Astrocyte (in vitro differentiated cells and primary cell): ENCODE measurements at regions not wholly inside any gene's neighbourhood (a gene's known extent, or its start where the extent isn't known, plus 50 kb on each side); places are given as distances from the start of the nearest gene placed in this dataset.

Experiments used
- DNase-seq: peaks from one replicate; pipeline ENCODE4 v3.0.0-alpha.2; 2010; ENCODE audit warnings: low read depth
- FAIRE-seq: peaks from 2 replicates; lab custom pipeline; 2011; peaks lifted over from hg19 to GRCh38; lab: Jason Lieb, UNC
- H2AFZ ChIP-seq: 2 replicates; pipeline ENCODE4 v1.6.0; 2012; ENCODE audit warnings: low read depth, low read length, inconsistent platforms
- H3K27ac ChIP-seq: 2 replicates; pipeline ENCODE4 v1.5.1; 2011; ENCODE audit warnings: low read depth, low read length, inconsistent platforms
- H3K27me3 ChIP-seq: 2 replicates; pipeline ENCODE4 v1.6.0; 2011; ENCODE audit warnings: low read length, inconsistent platforms; ENCODE audit not compliant: insufficient read depth
- H3K36me3 ChIP-seq: 2 replicates; pipeline ENCODE4 v1.5.1; 2011; ENCODE audit warnings: low read length, inconsistent platforms; ENCODE audit not compliant: insufficient read depth
- H3K4me1 ChIP-seq: 2 replicates; pipeline ENCODE4 v1.5.1; 2011; ENCODE audit warnings: low read length, inconsistent platforms; ENCODE audit not compliant: insufficient read depth
- H3K4me2 ChIP-seq: 2 replicates; pipeline ENCODE4 v1.6.0; 2012; ENCODE audit warnings: low read length, inconsistent platforms
- H3K4me3 ChIP-seq: 2 replicates; pipeline ENCODE4 v1.5.1; 2011; ENCODE audit warnings: low read depth, mild to moderate bottlenecking, low read length, inconsistent platforms; ENCODE audit not compliant: insufficient read depth
- H3K79me2 ChIP-seq: 2 replicates; pipeline ENCODE4 v1.6.0; 2012; ENCODE audit warnings: mild to moderate bottlenecking, low read length, inconsistent platforms; ENCODE audit not compliant: insufficient read depth
- H3K9ac ChIP-seq: 2 replicates; pipeline ENCODE4 v1.6.0; 2012; ENCODE audit warnings: mild to moderate bottlenecking, low read length, inconsistent platforms
- H3K9me3 ChIP-seq: 2 replicates; pipeline ENCODE4 v1.5.1; 2012; ENCODE audit warnings: low read depth, mild to moderate bottlenecking, low read length, inconsistent platforms; ENCODE audit not compliant: insufficient read depth
- H4K20me1 ChIP-seq: 2 replicates; pipeline ENCODE4 v1.6.0; 2012; ENCODE audit warnings: low read length, inconsistent platforms; ENCODE audit not compliant: insufficient read depth
- H3K27ac Mint-ChIP-seq: one replicate; pipeline ENCODE4 v1.8.0; 2021; ENCODE audit warnings: mild to moderate bottlenecking, mixed read lengths; ENCODE audit not compliant: unreplicated experiment
- H3K27me3 Mint-ChIP-seq: one replicate; pipeline ENCODE4 v1.8.0; 2021; ENCODE audit warnings: low read depth, mixed read lengths; ENCODE audit not compliant: unreplicated experiment
- H3K36me3 Mint-ChIP-seq: one replicate; pipeline ENCODE4 v1.8.0; 2021; ENCODE audit warnings: low read depth, mixed read lengths; ENCODE audit not compliant: unreplicated experiment
- H3K4me1 Mint-ChIP-seq: one replicate; pipeline ENCODE4 v1.8.0; 2021; ENCODE audit warnings: low read depth, mixed read lengths; ENCODE audit not compliant: unreplicated experiment
- H3K4me3 Mint-ChIP-seq: one replicate; pipeline ENCODE4 v1.8.0; 2021; ENCODE audit warnings: mild to moderate bottlenecking, moderate library complexity, mixed read lengths; ENCODE audit not compliant: unreplicated experiment
- H3K9me3 Mint-ChIP-seq: one replicate; pipeline ENCODE4 v1.8.0; 2021; ENCODE audit warnings: mild to moderate bottlenecking, mixed read lengths; ENCODE audit not compliant: unreplicated experiment
- CTCF ChIP-seq: IDR thresholded peaks from 2 replicates; pipeline ENCODE4 v1.5.1; 2011; ENCODE audit warnings: low read depth, mild to moderate bottlenecking, inconsistent platforms, low read length, moderate library complexity; ENCODE audit not compliant: insufficient read depth
- EZH2 ChIP-seq: IDR thresholded peaks from 2 replicates; pipeline ENCODE4 v1.6.1; 2012; ENCODE audit warnings: mild to moderate bottlenecking, low read length, inconsistent platforms; ENCODE audit not compliant: insufficient read depth

DNA sequence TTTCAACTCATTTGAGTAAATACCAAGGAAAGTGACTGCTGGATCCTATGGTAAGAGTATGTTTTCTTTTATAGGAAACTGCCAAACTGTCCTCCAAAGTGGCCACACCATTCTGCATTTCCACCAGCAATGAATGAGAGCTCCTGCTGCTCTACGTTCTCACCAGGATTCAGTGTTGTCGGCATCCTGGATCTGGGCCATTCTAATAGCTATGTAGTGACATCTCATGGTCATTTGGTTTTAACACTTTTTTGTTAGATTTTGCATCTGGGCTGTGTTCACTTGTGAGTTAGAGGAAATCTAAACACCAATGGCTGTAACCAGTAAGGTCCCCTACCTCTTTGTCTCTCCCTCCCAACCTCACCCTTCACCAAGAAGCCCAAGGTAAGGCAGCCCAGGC lies 115.9 kb downstream of the ATPSCKMT start:
- H4K20me1 ChIP-seq: no peaks in the 10 kb centered on the region
- H3K4me2 ChIP-seq: no peak overlapping the region
- Mint-ChIP-seq H3K9me3 (no peaks in the 10 kb centered on the region), H3K27ac (no peak overlapping the region), H3K36me3 (no peaks in the 10 kb centered on the region), H3K27me3 (no peaks in the 10 kb centered on the region), H3K4me1 (no peaks in the 10 kb centered on the region), H3K4me3 (no peak overlapping the region)
- H3K4me1 ChIP-seq: no peaks in the 10 kb centered on the region
- H3K9me3 ChIP-seq: no peaks in the 10 kb centered on the region
- no peak overlapping the region for H2AFZ ChIP-seq
- H3K4me3 ChIP-seq: no peak overlapping the region
- no peaks in the 10 kb centered on the region for H3K36me3 ChIP-seq
- no peak for TF ChIP-seq CTCF
- no peak for TF ChIP-seq EZH2
- no peak overlapping the region for H3K9ac ChIP-seq
- no peak overlapping the region for H3K27ac ChIP-seq
- no peak for FAIRE-seq
- no peak for DNase-seq
- H3K79me2 ChIP-seq: no peaks in the 10 kb centered on the region
- no peaks in the 10 kb centered on the region for H3K27me3 ChIP-seq

DNA sequence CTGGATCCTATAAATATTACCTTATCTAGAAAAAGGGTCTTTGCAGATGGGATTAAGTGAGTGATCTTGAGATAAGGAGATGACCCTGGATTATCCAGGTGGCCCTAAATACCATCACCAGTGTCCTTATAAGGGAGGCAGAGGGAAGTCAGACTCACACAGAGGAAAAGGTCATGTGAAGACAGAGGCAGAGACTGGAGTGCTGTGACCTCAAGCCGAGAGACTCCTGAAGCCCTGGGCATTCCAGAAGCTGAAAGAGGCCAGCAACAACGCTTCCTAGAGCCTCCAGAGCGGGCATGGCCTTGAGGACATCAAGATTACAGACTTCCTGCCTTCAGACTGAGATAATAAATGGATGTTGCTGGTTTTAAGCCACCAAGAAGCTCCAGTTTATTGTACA lies 118.8 kb downstream of the ATPSCKMT start:
- Mint-ChIP-seq H3K4me1 (no peaks in the 10 kb centered on the region), H3K27me3 (no peaks in the 10 kb centered on the region), H3K27ac (no peak overlapping the region), H3K36me3 (no peaks in the 10 kb centered on the region), H3K9me3 (no peaks in the 10 kb centered on the region), H3K4me3 (no peak overlapping the region)
- Histone ChIP-seq H2AFZ (no peak overlapping the region), H3K9me3 (no peaks in the 10 kb centered on the region), H3K4me1 (no peaks in the 10 kb centered on the region), H3K27me3 (no peaks in the 10 kb centered on the region), H4K20me1 (no peaks in the 10 kb centered on the region), H3K4me3 (no peak overlapping the region), H3K9ac (no peak overlapping the region), H3K79me2 (no peaks in the 10 kb centered on the region), H3K36me3 (no peaks in the 10 kb centered on the region), H3K4me2 (no peak overlapping the region), H3K27ac (no peak overlapping the region)
- no peak for DNase-seq
- TF ChIP-seq EZH2: no peak
- no peak for TF ChIP-seq CTCF
- FAIRE-seq: no peak

DNA sequence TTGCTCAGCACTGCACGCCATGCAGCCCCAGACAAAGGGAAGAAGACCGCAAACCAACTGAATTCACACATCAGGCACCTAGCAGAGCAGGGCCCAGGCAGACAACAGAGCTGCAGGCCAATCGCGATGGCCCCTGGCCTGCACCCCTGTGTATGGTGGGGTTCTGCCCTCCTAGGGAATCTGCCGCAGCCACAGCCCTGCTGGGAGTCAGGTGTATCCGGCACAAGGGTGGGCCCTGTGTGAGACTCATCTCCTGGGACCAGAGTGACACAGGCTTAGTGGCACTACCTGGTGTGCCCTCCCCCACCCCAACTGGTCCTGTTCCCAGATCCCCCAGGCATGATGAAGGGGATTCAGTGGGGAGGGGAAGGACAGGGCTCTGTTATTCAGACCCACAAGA lies 122.8 kb downstream of the ATPSCKMT start:
- Histone ChIP-seq H3K27me3 (no peaks in the 10 kb centered on the region), H3K4me3 (no peak overlapping the region), H2AFZ (no peak overlapping the region), H3K9me3 (no peaks in the 10 kb centered on the region), H4K20me1 (no peaks in the 10 kb centered on the region), H3K4me1 (no peaks in the 10 kb centered on the region), H3K4me2 (no peak overlapping the region), H3K79me2 (no peaks in the 10 kb centered on the region), H3K36me3 (no peaks in the 10 kb centered on the region), H3K9ac (no peak overlapping the region), H3K27ac (no peak overlapping the region)
- Mint-ChIP-seq H3K4me1 (no peaks in the 10 kb centered on the region), H3K9me3 (no peaks in the 10 kb centered on the region), H3K27ac (no peak overlapping the region), H3K4me3 (no peak overlapping the region), H3K27me3 (no peaks in the 10 kb centered on the region), H3K36me3 (no peaks in the 10 kb centered on the region)
- FAIRE-seq: no peak
- no peak for TF ChIP-seq EZH2
- no peak for DNase-seq
